Activated T-cell treated with anti-CD3 and anti-CD28 coated beads for 48 hours (primary cell): ENCODE measurements at regions not wholly inside any gene's neighbourhood (a gene's known extent, or its start where the extent isn't known, plus 50 kb on each side); places are given as distances from the start of the nearest gene placed in this dataset.
A peak's percentile ranks its signal among the peaks of the same experiment; 100 is the strongest.
"Not testable (repeated sequence)": the region's sequence is repeated elsewhere in the genome, so short reads cannot be mapped to it uniquely, and the experiment has no call there.

Source experiments
- DNase-seq: peaks from one replicate; pipeline ENCODE4 v3.0.0-alpha.2; 2020; ENCODE audit warnings: low read depth

DNA sequence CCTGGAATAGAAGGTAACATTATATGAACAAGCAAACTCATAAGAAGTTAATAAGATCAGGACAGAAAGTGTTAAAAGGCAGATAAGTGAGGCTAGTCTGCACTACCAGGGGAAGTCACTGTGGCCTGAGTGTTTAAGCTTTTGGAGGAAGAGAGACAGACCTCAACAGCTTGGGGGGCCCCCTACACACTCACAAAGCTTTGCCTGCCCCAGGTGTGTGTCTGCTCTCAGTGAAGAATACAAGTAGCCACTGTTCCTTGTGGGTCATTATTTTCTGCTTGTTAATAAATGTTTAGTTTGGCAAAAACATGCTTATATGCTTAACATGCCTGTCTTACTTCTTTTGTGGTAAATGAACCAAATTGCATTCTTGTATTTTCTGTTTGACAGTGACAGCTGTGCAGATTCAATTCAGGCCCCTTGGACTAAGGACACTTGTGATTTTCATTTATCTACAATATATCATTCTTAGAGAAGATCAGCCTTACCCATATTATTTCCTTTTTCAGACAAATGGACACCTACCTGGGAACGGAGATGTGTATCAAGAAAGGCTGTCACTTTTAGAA is 50.7 kb upstream of the C12orf71 start:
- DNase-seq, result no peak

DNA sequence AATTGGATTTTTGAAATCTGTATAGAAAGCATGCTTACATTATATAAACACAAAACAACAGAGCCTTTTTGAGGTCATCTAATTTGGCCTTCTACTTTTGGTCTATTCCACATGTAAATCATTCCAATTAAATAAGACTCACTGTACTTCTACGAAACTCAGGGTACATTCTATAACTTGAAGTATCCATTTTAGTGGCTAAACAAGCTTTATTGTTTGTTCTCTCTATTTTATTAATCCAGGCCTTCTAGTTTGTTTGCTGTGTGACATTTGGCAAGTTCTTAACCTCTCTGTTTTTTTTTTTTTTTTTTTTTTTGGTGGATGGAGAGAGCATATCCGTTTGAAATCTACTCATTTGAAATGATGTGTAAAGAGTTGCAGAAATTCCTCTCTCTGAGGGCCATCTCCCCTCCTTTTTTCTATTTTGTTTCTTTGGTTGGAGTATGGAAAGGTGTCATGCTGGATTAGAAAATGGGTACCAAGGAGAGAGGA is 58.1 kb upstream of the C12orf71 start:
- no peak for DNase-seq

DNA sequence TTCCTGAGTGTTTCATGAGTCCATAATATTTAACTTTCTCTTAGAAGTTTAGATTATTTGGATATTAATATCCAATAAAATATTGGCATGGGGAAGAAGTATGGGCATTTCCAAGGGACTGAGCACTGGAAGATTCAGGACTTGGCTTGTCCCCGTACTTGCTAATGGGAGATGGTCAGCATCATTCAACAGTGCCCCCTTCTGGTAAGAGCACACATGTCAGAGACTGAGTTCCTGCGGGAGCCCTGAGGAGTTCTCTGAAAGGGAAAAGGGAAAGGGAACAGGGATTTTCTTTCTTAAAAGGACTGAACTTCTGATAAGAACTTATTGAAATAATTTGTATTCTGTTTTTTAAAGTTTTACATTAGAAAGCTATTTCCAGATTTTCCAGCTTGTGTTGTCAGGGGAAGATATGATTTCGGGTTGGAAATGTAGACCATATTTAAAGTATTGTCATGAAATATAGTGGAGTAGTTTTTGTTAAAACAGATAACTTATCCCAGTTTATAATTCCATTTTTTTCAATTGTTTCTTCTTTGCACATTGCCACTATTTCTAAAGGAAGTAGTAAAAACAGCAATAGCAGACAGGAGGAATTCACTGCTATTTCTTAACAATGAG is 59.8 kb upstream of the C12orf71 start:
- DNase-seq, result peak; percentile 15

DNA sequence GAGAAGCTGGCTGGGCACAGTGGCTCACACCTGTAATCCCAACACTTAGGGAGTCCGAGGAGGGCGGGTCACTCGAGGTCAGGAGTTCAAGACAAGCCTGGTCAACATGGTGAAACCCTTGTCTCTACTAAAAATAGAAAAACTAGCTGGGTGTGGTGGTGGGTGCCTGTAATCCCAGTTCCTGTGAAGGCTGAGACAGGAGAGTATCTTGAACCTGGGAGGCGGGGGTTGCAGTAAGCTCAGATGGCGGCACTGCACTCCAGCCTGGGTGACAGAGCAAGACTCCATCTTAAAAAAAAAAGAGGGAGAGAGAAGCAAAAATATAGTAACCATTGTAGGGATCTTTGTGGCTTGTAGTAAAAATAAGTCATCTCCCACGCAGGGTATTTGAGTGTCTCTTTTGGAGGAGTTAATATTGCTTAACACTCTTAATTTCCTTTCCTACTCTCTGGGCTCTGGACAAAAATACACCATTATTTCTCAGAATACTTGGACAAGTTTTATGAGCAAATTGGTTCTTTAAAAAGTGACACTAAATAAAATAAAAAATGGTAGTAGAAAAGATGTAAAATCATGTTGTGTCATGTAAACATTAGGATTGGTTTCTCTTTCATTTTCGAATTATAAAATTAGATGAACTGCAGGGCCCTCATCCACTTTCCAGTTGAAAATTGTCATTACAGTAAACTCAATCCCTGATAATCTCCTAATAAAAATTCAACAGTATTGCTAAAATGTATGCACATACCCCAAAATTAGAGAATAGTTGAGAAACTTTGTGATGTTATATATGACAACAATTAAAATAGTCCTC is 61.1 kb upstream of the C12orf71 start:
- no peak for DNase-seq

DNA sequence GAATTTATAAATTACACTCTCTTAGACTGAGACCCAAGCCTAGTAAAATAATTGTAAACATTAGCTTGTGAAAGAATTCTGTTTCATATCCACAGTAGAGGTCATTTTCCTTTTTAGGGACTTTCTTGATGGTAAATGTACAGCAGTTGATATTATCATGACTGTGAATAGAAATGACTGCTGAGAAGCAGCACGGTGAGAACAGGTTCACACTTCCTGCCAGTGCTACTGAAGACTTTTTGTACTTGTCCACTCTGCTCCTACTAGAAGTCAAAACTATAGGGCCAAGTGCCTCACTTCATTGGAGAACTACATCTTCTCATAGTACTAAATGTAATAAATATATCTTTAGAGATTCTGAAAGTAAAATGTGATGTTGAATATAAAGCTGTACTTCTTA is 63.3 kb upstream of the C12orf71 start:
- DNase-seq, result not testable (repeated sequence)

DNA sequence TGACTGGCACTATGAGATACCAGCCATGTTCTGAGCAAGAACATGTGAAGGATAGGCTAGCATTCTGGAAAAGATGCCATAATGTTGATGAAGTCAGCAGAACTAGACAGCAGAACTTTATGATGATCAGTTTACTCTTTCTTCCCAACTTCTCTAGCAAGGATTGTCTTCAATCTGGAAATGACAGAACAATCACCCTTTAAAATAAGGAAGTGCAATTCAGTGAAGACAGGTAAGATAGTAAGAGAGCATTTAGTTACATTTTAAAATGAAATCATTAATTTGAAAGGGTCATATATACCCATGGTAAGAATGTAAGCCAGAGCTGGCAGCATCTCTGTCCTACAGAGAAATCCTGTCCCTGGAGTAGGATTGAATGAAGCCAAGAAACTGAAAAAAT is 66.0 kb upstream of the C12orf71 start:
- no peak for DNase-seq

DNA sequence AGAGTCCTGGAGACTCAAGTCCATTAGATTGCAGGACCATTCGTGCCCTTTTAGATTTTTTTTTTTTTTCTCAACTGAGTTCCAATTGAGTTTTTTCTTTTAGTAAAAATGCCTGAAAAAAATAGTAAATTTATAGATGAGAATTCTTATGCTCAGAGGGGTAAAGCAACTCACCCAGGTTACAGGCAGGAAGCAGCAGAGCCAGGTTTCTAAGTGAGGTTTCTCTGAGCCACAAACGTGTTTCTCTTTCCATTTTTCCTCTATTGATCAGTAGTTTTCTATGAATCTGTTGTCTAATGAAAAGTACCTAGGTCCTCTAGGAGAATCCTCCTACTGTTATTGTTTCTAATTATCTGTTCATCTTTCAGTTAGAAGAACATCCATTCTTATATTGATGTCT is 66.4 kb upstream of the C12orf71 start:
- no peak for DNase-seq

DNA sequence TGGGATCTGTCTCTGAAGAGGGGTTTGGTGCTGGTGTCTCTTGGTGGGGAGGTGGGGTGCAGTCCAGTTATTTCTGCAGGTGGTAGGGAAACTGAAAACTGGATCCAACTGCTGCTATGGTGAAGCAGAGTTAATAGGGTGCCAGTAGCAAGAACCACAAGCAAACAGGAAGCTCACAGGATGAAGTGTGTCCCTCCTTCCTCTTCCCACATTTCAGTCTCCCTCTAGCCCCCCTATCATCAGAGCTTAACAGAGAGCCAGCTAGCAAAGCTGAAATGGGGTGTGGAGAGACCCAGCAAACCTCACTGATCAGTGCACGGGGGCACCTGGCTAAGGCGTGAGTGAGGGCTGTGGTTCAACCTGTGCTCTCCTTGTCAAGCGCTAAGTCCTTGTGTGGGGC is 69.1 kb upstream of the C12orf71 start:
- DNase-seq, result no peak

DNA sequence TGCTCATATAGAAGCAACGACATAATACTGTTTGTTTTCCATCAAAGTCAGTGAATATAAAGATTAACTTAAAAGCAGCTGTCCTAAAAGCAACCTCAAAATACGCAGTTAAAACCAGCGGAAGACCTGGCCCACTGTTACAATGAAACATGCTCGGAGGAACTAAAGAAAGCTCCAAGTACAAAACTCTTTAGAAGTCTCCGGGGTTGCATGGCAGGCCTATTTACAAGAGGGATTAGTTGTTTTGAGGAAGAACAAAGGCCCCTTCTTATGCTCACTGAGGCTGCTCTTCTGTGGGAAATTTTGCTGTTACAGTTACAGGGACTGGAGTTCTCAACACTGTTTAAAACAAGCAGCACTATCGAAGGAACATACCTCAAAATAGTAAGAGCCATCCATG is 75.9 kb upstream of the C12orf71 start:
- no peak for DNase-seq

DNA sequence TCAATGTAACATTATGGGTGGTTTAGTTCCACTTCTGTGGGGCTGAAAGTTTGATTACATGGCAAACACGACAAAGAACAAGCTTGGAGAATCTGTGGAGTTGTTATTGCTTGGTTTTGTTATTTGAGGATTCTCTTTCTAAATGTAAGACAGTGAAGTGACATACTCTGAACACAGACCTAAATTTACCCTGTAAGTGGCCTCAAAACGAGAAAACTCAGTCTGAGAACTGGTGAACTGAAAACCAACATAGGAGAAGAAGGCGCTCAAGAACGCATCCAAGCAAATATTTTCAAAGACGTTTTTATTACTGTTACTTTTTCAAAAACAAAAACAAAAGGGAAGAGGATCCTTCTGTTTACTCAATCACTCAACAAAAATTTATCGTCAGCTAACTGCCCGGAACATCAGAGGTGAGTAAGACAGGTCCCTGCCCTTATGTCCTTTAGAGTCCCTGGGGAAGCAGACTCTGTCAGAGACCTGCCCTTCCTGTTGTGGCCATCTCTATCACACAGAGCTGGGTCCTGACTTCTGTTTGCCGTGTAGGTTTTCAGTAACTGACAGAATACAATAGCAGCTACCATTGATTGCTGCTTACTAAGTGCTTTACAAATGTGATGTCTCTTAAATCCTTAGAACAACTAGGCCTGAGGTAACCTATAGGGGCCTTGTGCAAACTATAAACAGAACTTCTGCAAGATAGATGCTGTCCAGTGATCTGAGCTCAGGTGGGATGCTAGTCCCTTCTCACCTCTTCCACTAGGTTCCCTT is 79.3 kb upstream of the C12orf71 start:
- no peak for DNase-seq

DNA sequence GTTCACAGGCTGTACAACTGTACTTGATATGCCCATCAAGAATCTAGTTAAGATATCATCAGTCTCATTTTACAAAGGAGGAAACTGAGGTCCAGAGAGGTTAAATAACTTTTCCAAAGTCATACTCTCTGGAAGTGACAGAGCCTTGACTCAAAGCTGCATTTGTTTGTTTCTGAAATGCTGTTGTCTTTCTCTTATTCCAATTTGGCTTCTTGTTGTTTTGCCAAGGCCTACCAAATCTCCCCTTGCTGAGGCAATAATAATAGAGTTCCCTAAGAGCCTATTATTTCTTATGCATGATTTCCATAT is 79.8 kb upstream of the C12orf71 start:
- no peak for DNase-seq

DNA sequence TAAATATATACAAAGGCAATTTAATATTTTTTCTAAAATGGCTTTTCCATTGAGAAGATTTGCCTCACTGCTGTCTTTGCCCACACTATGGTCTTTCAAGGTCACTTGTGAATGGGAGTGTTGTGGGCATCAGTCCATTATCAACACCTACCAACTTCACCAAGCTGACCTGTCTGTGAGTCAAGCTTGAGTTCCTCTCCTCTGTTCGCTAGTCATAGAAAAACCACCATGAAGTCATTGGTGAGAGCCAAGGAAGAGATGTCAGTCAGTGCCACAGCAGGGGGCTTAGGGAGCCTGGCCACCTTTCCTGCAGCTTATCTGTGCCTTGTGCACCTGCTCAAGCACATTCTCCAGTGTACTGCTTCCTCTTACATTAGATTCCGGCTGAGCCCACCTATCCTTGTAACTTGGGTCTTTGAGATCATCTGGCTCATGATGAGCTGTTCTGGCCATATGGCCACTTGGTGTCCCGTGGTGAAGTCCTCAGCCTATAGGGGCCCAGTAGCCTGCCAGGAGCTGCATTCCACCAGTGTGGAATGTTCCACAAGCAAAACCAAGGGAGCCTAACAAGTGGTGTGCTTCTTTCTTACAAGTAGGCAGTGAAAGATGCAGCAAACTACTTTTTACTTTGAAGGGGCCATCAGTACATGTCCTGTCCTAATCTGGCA is 80.8 kb upstream of the C12orf71 start:
- no peak for DNase-seq

DNA sequence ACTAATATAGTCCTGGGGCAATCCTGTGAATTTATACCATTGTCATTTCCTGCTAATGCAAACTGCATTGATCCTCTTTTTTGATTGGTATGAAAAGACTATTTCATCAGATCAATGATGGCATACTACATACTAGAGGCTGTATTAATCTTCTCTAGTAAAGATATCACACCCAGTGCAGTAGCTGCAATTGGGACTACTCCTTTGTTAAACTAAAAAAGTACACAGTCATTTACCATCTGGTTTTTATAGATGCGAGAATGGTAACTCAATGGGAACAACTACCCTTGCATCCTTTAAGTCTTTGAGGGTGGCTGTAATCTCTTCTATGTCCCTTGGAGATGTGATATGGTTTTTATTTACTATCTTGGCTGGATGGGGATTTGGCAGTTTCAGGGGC is 80.2 kb upstream of the STK38L start:
- DNase-seq, result no peak

DNA sequence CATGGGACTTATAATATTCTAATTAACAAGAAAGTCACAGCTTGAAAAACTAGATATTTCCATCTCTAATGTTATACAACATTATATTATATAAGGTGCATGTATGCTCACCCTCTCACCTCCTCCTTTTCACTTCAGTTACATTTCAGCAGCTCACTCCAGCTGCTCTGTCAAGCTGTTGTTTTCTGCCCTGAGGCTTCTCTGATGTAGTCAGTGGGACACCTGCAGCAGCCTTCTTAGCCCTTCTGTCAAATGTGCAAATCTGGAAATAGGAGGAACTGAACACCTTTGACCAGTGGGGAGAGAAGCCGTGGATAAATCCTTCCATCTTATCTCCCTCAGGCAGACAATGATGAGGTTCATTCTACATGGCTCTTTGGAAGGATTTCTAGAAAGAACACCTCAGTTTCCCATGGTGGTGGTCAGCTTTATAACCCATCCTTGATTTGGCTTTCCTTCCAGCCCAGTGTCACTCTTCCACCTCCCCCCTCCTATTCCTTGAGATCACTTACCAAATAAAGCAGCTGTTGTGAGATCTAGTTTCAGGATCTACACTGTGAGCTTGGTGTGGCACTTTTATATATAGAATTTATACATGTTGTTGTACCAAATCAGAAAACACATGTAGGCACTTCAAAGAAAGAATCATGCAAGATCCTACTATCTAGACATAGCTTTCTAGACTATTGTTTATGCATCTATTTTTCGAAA is 79.6 kb upstream of the STK38L start:
- no peak for DNase-seq

DNA sequence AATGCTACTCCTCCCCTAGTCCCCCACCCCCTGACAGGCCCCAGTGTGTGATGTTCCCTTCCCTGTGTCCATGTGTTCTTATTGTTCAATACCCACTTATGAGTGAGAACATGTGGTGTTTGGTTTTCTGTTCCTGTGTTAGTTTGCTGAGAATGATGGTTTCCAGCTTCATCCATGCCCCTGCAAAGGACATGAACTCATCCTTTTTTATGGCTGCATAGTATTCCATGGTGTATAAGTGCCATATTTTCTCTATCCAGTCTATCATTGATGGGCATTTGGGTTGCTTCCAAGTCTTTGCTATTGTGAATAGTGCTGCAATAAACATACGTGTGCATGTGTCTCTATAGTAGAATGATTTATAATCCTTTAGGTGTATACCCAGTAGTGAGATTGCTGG is 78.1 kb upstream of the STK38L start:
- DNase-seq, result not testable (repeated sequence)

DNA sequence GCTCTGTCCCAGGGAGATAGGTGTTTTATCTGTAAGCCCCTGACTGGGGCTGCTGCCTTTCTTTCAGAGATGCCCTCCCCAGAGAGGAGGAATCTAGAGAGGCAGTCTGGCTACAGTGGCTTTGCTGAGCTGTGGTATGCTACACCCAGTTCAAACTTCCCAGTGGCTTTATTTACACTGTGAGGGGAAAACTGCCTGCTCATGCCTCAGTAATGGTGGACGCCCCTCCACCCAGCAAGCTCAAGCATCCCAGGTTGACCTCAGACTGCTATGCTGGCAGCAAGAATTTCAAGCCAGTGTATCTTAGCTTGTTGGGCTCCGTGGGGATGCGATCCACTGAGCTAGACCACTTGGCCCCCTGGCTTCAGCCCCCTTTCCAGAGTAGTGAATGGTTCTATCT is 72.6 kb upstream of the STK38L start:
- not testable (repeated sequence) for DNase-seq

DNA sequence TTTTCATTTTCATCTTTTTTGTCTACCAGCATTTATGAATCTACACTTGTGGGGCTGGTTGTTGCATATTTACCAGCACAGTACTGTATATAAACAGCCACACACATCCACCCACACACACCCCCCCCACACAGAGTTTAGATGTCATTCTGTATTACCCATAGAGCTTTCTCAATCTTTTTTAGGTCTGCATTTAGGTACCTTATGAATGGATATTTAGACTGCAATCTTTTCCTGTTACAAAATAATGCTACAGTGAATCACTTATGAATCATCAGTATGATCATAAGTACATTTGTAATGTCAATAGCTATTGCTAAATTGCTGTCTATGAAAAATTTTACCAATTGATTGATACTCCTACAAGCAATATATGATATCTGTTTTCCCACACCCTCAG is 67.3 kb upstream of the STK38L start:
- DNase-seq, result peak; percentile 15

DNA sequence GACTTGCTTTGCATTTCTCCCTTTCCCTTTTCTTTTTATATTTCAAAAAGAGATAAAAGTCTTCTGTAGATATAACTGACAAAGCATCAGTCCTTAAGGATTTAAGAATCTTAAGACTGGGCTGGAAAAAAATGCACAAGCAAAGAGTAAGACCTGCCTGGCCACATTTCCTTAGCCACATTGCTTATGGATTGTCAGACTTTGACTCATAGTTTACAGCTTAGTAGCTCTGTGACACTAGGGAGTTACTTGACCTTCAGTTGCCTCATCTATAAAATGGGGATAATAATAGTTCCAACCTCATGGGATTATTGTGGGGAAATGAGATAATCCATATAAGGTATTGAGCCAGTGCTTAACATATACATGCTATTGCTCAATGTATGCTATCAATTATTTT is 66.4 kb upstream of the STK38L start:
- no peak for DNase-seq

DNA sequence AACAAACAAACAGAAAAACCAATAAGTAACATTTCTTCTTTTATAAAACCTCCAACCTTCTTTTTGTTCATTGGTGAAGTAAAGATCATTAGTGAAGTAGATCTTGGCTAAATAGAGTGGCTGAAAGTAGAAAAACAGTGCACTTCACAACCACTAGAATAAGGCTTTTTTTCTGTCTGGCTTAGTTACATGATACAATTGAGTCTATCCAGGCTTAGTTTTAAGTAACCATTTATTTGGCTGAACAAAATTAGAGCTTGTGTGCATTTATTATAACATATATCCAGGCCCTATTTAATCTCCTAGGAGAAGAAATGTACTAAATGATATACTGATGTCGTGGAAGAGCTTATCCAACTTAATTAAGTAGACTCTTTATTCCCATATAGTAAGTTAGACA is 65.8 kb upstream of the STK38L start:
- no peak for DNase-seq

DNA sequence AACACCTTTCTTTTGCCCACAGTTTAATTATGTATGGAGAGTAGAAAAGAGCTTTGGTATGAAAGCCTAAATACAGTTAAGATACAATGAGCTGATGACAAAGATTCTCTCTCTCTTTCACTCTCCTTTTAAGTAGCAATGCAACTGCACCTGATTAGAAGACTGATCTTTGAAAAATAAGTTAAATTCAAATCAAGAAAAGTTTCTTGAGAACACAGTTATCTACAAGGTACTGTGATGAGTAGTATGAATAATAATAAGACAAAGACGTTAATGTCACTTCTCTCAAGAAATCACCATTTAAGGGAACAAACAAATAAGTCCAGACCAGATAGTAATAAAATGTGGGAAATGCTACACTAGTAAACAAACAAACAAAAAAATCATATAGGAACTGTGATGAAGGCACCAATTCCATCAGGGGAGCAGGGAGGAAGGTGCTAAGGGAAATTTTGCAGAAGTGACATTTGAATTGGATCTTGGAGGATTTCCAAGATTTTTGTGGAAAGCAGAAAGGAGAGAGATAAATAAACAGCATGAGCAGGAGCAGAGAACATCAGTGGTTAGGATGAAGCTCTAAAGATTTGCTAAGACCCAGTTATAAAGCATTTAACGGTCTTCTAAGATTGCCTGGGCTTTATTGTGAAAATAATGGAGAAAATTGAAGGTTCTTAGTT is 65.2 kb upstream of the STK38L start:
- no peak for DNase-seq
